ENCODE measurements at regions not wholly inside any gene's neighbourhood (a gene's known extent, or its start where the extent isn't known, plus 50 kb on each side); places are given as distances from the start of the nearest gene placed in this dataset.

DNA sequence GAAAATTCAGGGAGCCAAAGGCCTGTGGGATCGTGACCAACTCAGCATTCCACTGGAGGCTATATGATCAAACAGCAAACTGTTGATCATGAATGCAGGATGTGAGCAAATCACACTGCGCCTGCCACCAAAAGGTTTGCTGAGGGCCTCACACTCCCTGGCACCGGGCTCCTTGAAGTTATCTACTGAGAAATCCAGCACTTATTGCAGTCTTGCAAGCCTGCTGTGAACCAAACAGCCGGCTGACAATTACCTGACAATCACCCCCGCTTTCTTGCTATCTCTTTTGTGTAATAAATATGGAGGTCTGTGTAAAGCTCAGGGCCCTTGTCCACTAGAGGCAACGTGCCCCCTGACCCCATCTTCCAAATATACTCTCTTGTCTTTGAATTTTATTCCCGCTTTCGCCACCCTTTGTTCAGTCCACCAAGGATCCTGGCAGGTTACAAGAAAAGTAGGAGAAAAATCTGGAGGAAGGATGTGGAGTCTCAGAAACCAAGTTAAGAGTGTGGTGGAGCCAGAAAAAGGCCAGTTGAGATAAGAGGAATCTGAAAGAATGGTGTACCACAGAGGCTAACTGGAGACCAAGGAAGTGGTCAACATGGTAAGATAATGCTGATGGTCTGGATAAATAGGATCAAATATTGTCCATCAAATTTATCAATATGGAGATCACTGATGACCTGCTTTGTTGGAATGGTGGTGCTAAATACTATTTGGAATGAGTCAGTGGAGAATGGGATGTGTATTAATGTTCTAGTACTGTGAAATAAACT is 229.2 kb downstream of the ALX1 start:
- DNase-seq (ENCODE audit: low read depth, low spot score), result no peak

DNA sequence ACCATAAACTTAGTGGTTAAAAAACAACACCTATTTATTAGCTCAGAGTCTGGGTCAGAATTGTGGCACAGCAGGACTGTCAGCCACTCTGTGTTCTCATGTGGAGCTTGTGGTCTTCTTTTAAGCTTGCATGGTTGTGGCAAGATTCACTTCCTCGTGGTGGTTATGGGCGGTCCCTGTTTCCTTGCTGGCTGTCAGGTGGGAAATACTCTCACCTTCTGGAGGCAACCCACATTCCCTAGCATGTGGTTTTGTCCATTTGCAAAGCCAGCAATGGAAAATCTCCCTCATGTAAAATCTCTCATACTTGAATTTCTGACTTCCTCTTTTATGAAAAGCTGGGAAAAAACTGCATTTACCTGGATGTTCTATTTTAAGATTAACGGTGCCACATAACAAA is 229.8 kb downstream of the ALX1 start:
- no peak for DNase-seq (ENCODE audit: low read depth, low spot score)

DNA sequence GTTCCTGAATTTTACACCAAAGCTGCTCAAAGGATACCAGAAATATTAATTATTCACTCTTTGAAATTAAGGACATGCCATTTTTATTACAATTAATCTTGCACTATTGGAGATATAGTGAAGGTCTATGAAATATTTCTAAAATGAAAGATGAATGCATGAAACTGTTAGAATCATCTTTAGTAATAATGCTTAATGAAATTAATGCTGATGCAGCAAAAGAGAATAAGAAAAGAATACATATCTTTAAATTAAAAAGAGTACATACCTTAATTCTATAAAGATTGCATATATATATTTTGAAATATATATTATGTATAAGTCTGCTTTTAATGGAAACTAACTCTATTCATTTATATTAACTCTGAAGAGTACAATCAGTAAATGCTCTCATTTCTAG is 236.0 kb downstream of the ALX1 start:
- DNase-seq (ENCODE audit: low read depth, low spot score), result no peak

DNA sequence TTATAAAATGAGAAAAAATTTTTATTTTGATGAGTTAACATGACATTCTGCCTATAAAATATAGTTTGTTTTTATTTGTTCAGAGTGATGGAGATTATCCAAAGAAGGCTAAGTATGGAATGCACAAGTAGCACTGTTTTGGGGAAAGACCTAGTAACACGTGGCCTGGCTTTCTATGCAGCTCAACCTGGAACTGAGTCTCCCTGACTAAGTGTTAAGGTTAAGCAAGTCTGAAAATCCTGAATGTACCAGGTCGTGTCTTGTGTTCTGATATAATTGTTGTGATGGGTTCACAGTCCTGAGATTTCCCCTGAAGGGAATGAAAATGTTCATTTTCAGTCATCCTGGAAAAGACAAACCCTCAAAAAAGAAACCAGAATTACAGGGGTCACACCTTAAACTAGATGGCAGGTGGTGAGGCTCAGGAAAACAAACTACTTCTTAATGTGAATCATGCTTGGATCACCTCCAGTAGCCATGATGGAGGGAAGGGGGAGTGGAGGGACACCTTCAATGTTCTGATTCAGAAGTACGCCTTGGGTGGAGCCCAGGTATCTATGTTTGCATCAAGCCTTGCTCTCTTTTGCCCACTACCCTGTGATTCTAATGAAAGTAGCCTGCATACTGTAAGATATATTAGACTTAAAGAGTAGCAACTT is 236.8 kb downstream of the ALX1 start:
- DNase-seq (ENCODE audit: low read depth, low spot score), result no peak

DNA sequence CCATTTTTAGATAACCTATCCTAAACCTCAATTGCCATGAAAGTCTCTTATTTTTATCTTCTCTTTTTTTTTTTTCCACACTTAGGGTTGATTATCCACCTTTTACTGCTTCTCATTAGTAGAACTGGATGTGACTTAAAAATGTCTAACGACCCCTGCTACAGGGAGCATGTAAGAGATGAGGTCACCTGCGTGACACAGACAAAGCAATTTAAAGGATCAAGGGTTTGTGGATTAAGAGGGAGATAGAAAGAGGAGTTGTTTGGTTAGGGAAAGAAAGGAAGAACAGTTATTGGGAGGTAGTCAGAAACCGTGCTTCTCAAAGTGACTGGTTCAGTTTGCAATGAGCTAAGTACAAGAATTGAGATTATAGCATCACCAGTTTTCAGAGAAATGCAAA is 239.1 kb downstream of the ALX1 start:
- DNase-seq (ENCODE audit: low read depth, low spot score), result no peak

DNA sequence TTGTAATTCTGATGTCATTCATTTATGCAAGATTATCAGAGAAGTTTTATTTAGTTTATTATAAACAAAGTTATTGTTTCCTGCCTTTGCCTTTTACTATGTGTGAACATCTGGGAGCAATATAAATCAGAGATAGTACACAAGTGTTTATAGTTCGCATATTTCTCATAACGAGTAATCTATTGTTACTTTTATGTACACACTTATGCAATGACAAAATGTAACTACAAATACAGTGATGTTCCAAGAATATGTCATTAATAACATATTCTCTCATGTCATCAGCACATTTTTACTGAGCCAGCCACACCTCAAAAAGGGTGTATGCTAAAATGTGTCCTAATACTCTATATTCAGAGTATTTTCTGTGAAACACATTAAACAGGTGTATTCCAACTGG is 243.2 kb downstream of the ALX1 start:
- no peak for DNase-seq (ENCODE audit: low read depth, low spot score)

DNA sequence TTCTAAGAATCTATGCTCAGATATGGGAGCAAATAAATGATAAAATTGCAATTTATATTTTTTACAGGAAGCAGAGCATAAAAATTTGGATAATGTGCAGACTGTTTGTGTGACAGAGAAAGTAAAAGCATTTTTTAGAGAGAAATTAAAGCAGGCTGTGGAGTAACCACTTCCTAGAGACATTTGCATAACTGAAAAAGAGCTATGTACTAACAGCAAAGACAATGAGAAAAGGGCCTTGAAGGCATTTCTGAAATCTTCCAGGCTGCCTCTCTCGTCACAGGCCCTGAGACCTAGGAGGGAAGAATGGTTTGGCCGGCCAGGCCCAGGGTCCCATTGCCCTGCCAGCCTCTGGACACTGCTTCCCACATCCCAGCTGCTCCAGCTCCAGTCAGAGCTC is 247.2 kb downstream of the ALX1 start:
- no peak for DNase-seq (ENCODE audit: low read depth, low spot score)

DNA sequence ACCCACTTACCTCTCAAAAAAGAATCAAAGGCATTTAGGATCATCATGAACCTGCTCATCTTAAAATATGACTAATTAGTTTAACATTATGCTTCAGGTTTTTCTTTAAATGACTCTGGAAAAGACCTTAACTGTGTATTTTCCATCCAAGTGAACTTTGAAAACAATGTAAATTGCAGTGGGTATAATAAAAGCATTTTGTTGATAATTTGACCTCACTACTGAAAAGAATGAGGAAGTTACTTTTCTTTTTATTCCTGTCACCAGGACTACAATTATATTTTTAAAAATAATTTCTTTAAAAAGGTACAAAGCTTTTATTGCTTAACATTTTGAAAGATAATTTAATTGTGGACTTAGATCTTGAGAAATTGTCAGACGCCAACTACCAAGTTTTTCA is 249.9 kb downstream of the ALX1 start:
- no peak for DNase-seq (ENCODE audit: low read depth, low spot score)

DNA sequence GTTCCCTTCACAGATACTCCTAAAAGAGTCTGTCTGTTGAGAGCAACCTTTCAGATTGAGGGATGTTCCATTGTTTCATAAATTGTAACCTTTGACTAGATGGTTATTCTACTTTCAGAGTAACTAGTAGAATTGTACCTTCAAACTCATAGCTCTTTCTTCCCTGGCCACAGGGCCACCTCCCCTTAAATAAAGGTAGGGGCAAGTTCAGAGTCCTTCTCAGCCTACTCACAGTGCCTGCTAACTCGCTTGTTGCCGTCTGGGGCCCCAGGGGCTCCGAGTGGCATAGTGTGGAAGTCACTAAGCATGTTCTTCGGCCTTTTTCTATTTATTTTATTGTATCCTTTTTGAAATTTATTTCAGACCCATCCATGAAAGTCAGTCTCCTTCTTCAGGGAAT is 250.4 kb downstream of the ALX1 start:
- DNase-seq (ENCODE audit: low read depth, low spot score), result no peak

DNA sequence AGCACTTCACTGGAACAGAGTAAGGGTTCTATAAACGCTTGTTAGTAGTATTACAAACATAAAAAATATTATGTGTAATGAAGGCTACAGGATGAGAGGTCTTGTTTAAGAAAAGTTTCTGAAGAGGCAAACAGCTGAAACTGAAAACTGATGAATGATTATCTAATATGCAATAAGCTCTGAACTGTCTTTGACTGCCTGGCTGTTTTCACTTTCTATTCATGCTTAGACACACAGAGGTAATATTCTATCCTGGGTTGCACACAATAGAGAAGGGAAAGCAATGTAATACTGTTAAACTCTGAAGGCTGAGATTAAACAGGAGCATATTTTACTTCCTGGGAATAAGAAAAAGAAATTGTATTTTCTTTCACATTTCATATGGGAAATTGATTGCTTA is 251.3 kb downstream of the ALX1 start:
- DNase-seq (ENCODE audit: low read depth, low spot score), result no peak

DNA sequence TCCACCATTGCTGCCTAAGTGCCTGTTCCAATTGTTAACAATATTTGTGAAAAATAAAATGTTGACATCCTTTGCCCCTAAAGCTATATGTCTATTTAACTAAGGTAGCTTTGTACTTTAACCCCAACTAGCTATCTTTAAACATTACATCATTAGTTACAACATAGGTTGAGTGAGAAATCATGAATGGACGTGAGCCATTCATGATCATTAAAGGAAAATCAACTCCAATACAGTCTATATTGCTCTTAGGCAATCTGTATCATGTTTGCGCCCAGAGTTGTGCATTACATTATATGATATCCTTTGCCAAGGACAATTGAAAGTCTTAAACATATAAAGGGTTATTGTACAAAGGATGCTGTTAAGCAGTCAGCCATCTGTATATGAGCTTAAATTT is 269.6 kb downstream of the ALX1 start:
- DNase-seq (ENCODE audit: low read depth, low spot score), result no peak

DNA sequence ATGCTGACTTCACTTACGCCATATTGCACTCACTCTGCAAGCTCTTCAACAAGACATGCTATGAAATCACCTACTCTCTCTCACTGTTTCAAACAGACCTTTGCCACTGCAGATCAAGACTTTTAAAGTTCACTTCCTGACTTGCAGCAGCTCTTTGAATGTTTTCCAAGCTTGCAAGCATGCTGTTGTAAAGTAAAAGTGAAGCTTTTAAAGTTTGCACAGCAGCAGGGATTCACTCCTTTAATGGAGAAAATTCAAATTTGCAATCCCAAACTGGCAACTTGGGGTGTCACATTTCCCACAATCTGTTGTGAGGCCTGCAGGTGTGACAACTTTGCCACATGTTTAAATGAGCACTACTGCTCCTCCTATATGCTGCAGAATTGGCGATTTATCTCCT is 270.9 kb downstream of the ALX1 start:
- no peak for DNase-seq (ENCODE audit: low read depth, low spot score)

DNA sequence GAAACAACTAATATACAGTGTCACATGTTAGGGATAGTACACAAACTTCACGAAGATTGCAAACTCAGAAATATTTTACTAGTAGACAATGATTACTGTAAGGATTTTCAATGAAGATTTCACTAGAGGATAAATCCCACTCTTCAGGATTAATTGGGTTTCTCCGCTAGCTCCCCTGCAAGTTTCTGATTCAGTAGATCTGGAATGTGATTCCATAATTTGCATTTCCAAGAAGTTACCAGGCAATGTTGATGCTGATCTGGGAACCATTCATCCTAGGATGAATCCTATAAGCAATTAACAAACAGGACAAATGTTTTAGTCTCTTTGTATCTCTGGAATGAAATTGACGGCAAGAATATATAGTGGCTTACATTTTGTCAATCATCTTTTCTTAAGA is 272.4 kb downstream of the ALX1 start:
- no peak for DNase-seq (ENCODE audit: low read depth, low spot score)

DNA sequence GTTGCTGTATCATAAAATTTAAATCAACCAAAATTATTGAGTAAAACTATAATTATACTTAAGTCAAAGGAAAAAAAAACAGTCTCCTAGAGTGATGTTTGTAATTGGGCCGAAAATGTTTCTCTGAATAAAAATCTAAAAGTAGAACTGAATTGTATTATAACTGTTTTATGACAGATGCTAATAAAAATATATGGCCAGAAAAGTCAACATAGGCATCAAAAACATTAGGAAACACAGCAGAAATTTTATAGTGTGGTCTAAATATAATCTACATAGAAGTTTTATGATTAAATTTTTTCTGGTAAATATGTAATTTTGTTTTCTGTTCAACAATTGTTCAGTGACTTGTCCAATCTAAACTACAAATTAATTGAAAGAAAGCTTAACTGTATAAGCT is 277.8 kb downstream of the ALX1 start:
- DNase-seq (ENCODE audit: low read depth, low spot score), result no peak

DNA sequence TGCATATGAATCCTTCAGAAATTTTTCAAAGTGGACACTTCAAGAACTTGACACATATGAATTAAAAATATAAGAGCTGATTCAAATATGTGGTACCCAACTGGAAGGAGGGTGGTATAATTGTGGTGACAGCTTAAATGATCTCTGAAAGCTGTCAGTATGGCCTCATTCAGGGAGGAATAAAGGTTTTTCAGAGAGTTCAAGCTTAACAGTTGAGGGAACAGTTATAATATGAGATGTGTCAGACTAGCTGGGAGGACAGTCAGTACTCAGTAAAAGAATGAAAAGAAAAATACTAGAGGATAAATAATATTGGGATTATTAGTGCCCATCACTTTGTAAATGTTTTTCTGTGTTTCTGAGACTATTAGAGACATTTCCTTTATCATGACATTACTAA is 277.5 kb downstream of the RASSF9 start:
- DNase-seq (ENCODE audit: low read depth, low spot score), result no peak

DNA sequence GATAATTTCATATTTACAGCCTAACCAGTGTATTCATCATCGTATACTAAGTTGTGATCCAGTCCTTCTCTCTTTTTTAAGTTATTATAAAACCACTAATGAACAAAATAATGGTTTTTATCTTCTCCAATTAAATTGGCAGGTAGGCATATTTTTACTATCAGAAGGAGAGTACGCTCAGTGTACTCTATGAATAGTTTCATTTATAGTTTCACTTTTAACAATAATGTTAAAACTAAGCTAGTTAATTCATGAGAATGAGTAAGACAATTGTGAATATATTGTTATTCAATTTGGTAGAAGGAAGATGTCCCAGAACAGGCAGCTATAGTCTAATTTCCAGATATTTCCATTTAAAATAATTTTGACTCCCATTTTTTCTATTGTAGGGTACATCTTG is 277.1 kb downstream of the RASSF9 start:
- DNase-seq (ENCODE audit: low read depth, low spot score), result no peak

DNA sequence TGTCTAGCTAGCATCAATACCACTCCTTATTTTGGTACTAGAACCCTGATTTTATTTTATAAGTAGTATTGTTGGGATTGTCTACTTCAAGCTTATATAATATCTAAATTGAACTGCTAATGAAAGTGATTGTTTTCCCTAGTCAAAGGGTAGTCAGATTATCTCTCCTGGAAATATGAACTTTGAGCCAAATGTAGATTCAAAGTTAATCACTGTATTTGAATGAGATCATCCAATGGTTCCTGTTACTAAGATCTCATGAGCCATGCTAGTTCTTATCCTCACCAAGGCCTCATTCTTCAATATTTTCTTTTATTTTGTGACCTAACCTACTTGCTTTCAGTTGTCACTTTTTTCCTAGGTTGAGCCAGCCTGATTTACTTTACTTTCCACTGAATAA is 276.7 kb downstream of the RASSF9 start:
- no peak for DNase-seq (ENCODE audit: low read depth, low spot score)

DNA sequence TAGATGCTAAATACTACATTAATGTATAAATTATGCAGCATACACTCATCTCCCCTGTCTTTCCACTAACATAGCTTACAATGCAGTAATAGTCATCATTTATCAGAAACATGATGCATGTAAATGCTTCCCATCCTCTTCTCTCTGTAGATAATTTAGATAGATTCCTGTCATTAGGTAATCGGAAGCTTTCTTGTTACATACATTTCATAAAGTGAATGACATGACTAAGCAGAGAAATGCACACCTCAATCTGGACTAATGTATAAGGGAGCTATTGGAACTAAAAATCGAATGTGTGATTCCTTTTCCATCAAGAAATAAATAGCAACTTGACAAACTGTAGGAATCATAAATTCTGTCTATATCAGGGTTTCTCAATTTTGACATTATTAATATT is 273.4 kb downstream of the RASSF9 start:
- DNase-seq (ENCODE audit: low read depth, low spot score), result no peak

DNA sequence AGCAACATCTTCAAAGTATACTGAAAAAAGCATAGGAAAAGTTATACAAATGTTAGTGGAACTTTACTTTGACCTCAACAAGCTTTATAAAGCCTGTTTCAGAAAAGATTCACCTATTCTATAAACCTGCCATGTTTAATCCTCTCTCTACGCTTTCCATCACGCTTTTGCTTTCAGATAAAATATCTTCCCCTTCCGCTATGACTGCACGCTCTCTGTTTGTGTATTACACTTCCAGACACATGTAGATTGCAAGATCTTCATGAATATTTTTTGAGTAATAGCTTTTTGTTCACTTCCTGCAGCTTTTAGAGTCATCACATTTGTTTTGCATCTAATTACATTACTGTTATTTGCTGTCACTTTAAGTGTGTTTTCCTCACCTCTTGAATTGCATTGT is 271.4 kb downstream of the RASSF9 start:
- no peak for DNase-seq (ENCODE audit: low read depth, low spot score)

DNA sequence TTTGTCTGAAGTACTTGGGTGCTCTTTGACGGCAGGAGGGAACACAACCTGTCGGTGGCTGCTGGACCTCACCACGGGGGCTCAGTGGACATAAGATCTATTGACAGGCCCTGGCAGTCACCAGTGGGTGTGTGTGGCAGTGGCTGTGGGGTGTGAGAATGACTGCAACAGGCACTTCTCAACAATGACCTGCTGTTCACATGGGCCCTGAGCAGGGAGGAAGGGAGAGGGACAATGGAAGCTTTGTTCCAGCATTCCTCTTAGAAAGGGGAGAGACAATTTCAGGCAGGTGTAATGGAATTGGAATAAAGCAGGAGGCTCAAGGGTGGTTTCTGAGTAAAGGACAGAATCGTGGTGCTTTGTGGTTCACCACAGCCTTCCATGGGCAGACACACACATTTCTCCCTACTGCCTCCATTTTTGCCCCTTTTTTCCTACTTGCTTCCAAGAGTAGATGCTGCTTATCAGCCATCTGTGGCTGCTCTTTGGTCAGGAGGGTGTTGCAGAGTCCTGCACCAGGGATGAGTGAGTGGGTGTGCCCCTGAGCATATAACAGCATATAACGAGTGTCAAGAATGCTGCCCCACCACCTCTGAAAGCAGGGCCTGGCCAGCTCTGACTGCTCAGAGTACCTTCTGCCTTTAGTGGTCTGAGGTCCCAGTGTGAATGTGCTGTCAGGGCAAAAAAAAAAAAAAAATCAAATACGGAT is 267.7 kb downstream of the RASSF9 start:
- no peak for DNase-seq (ENCODE audit: low read depth, low spot score)

DNA sequence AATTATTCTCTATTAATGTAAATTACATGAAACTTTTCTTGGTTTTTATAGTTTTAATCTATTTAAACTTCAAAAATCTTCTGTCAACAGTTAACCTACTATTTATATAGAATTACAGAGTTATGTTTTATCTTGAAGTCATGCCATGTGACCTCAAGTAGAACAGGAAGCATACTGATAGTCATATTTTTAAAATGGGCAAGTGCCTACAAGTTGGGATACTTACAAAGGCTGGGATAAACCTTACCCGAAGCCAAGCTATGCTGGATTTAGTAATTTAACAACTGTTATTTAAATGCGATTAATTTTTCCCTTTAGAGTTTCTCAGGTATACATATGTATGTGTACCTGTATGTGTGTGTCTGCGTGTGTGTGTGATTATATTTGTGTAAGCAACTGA is 266.9 kb downstream of the RASSF9 start:
- no peak for DNase-seq (ENCODE audit: low read depth, low spot score)

DNA sequence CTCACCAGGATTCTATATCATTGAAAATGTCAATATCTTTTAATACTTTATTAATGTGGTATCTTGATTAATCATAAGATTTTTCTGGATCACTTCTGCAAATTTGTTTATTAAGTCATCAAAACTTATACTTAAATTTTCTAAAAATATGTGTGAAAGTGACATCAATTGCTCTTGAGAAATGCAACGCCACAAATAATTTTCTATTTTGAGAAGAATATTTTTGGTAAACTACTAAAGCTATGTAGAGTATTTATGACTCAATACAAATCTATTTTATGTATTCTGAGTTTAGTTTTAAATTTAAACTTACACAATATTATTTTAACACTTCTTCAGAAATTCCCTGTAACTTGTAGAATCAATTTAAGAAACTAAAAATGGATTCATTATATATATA is 263.3 kb downstream of the RASSF9 start:
- DNase-seq (ENCODE audit: low read depth, low spot score), result no peak

DNA sequence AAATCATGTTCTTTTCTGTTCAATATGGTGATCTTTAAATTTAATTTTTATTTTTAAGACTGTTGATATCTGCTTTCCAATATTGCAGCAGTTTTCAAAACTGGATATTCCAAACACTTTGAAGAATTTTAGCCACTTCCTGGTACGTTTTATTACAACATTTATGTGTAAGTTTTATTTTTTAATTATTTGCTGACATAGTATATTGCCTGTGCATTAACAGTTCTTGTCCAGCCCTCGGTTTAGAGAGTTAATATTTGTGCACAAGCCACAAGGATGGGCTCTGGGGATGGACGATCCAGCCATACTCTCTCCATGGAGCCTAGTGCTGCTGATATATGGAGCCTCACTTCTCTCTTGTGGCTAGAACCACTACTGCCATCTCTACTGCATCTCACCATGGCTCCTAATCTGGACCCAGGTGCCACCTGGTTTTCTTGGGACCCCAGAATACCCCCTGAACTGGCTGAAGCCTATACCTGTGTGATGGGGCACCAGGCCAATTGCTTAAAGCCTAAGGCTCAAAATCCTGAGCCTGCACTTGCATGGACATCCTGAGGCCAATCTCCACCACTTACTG is 262.5 kb downstream of the RASSF9 start:
- DNase-seq (ENCODE audit: low read depth, low spot score), result no peak
